Keratinocyte (primary cell): ENCODE measurements at regions not wholly inside any gene's neighbourhood (a gene's known extent, or its start where the extent isn't known, plus 50 kb on each side); places are given as distances from the start of the nearest gene placed in this dataset.

Experiments used
- DNase-seq: peaks from one replicate; pipeline ENCODE4 v3.0.0-alpha.2; 2011; ENCODE audit warnings: low read depth, missing footprints, low spot score
- FAIRE-seq: peaks from 2 replicates; lab custom pipeline; 2011; peaks lifted over from hg19 to GRCh38; lab: Jason Lieb, UNC
- H2AFZ ChIP-seq: 2 replicates; pipeline ENCODE4 v1.6.0; 2012; ENCODE audit warnings: low read length, control low read depth, inconsistent platforms; ENCODE audit not compliant: control insufficient read depth
- H3K27ac ChIP-seq: 2 replicates; pipeline ENCODE4 v1.5.1; 2011; ENCODE audit warnings: low read length; ENCODE audit not compliant: control insufficient read depth, insufficient read depth
- H3K27me3 ChIP-seq: 3 replicates; pipeline ENCODE4 v1.6.0; 2011; ENCODE audit warnings: low read length; ENCODE audit not compliant: control insufficient read depth, insufficient read depth; ENCODE audit errors: extremely low read depth
- H3K36me3 ChIP-seq, 2 experiments: 2 replicates in 1 of 2; 3 replicates in 1 of 2; pipeline ENCODE4 v1.5.1; 2011; ENCODE audit warnings: low read length in 2 of 2, mild to moderate bottlenecking in 1 of 2; ENCODE audit not compliant: control insufficient read depth in 2 of 2, insufficient read depth in 2 of 2; ENCODE audit errors: extremely low read depth in 1 of 2
- H3K4me1 ChIP-seq: 3 replicates; pipeline ENCODE4 v1.5.1; 2011; ENCODE audit warnings: low read length; ENCODE audit not compliant: control insufficient read depth, insufficient read depth; ENCODE audit errors: extremely low read depth
- H3K4me2 ChIP-seq: 3 replicates; pipeline ENCODE4 v1.6.0; 2011; ENCODE audit warnings: low read depth, low read length; ENCODE audit not compliant: control insufficient read depth, insufficient read depth; ENCODE audit errors: extremely low read depth
- H3K4me3 ChIP-seq, 3 experiments: fragments of 200-600 bp in 1 of 3; sonication (generic) in 1 of 3; 2 replicates in 2 of 3; 3 replicates in 1 of 3; pipeline ENCODE4 v1.5.1; 2011 to 2016; ENCODE audit warnings: low read length in 3 of 3, mild to moderate bottlenecking in 3 of 3, control low read depth in 2 of 3, inconsistent platforms in 1 of 3, low read depth in 1 of 3, mixed read lengths in 1 of 3, mixed run types in 1 of 3, moderate library complexity in 1 of 3; ENCODE audit not compliant: control insufficient read depth in 2 of 3, insufficient read depth in 2 of 3; ENCODE audit errors: extremely low read depth in 1 of 3
- H3K79me2 ChIP-seq: 2 replicates; pipeline ENCODE4 v1.6.0; 2012; ENCODE audit warnings: low read length; ENCODE audit not compliant: control insufficient read depth, insufficient read depth
- H3K9ac ChIP-seq: 3 replicates; pipeline ENCODE4 v1.6.0; 2011; ENCODE audit warnings: low read length; ENCODE audit not compliant: control insufficient read depth, insufficient read depth; ENCODE audit errors: extremely low read depth
- H3K9me1 ChIP-seq: 3 replicates; pipeline ENCODE4 v1.6.0; 2011; ENCODE audit warnings: low read length; ENCODE audit not compliant: control insufficient read depth, insufficient read depth; ENCODE audit errors: extremely low read depth
- H3K9me3 ChIP-seq: 2 replicates; pipeline ENCODE4 v1.5.1; 2012; ENCODE audit warnings: low read depth, low read length; ENCODE audit not compliant: control insufficient read depth
- H4K20me1 ChIP-seq: 3 replicates; pipeline ENCODE4 v1.6.0; 2011; ENCODE audit warnings: low read length; ENCODE audit not compliant: control insufficient read depth, insufficient read depth; ENCODE audit errors: extremely low read depth
- CTCF ChIP-seq, 3 experiments: IDR thresholded peaks in 1 of 3; conservative IDR thresholded peaks in 1 of 3; optimal IDR thresholded peaks in 1 of 3; 2 replicates in 2 of 3; 3 replicates in 1 of 3; pipeline versions ENCODE3 to v1.5.1; 2011; ENCODE audit warnings: low read length in 3 of 3, mild to moderate bottlenecking in 3 of 3, moderate library complexity in 2 of 3, control low read depth in 1 of 3, inconsistent platforms in 1 of 3; ENCODE audit not compliant: insufficient read depth in 2 of 3; ENCODE audit errors: extremely low read depth in 1 of 3
- EZH2 ChIP-seq: IDR thresholded peaks from one replicate; pipeline ENCODE4 v1.6.1; 2012; ENCODE audit warnings: inconsistent platforms, mild to moderate bottlenecking, low read length, moderate library complexity
- dilution Hi-C: fragments of 300-500 bp; cut with MboI; formaldehyde crosslinking; loops from one replicate; pipeline ENCODE4 v1.7.0; 2020; ENCODE audit warnings: low sequenced_read_pairs; ENCODE audit not compliant: extremely low pct_ligation_motif_present

GRCh38 chr4:115923152-115923551 lies 809.7 kb upstream of the NDST4 start:
- Histone ChIP-seq H3K4me2 (no peak overlapping the region), H3K9ac (no peak overlapping the region), H3K9me1 (no peaks in the 10 kb centered on the region), H3K27me3 (no peaks in the 10 kb centered on the region), H4K20me1 (no peaks in the 10 kb centered on the region), H3K4me3 (no peak overlapping the region), H2AFZ (no peak overlapping the region), H3K4me1 (no peaks in the 10 kb centered on the region), H3K36me3 (no peaks in the 10 kb centered on the region), H3K9me3 (no peaks in the 10 kb centered on the region), H3K27ac (no peak overlapping the region), H3K79me2 (no peaks in the 10 kb centered on the region)
- TF ChIP-seq CTCF (optimal IDR thresholded peaks at IDR 0.05 in 1 of 3, IDR thresholded peaks at IDR 0.05 in 1 of 3, conservative IDR thresholded peaks at IDR 0.05 in 1 of 3; ENCODE audit: extremely low read depth in 1 of 3, insufficient read depth in 2 of 3, low read length in 3 of 3) (no peak), EZH2 (no peak)
- DNase-seq, result no peak
- dilution Hi-C loops, result no loop called here
- FAIRE-seq, result no peak

GRCh38 chr4:115920637-115921036 lies 807.2 kb upstream of the NDST4 start:
- TF ChIP-seq CTCF (optimal IDR thresholded peaks at IDR 0.05 in 1 of 3, IDR thresholded peaks at IDR 0.05 in 1 of 3, conservative IDR thresholded peaks at IDR 0.05 in 1 of 3; ENCODE audit: extremely low read depth in 1 of 3, insufficient read depth in 2 of 3, low read length in 3 of 3), result no peak
- TF ChIP-seq EZH2, result no peak
- FAIRE-seq (no peak), DNase-seq (no peak)
- no peak overlapping the region for H3K9ac ChIP-seq
- no peak overlapping the region for H2AFZ ChIP-seq
- no peak overlapping the region for H3K4me3 ChIP-seq
- no peaks in the 10 kb centered on the region for H3K27me3 ChIP-seq
- H4K20me1 ChIP-seq, result no peaks in the 10 kb centered on the region
- H3K27ac ChIP-seq, result no peak overlapping the region
- H3K36me3 ChIP-seq, result no peaks in the 10 kb centered on the region
- H3K79me2 ChIP-seq, result no peaks in the 10 kb centered on the region
- no peaks in the 10 kb centered on the region for H3K9me1 ChIP-seq
- H3K4me2 ChIP-seq, result no peak overlapping the region
- H3K9me3 ChIP-seq, result no peaks in the 10 kb centered on the region
- dilution Hi-C loops, result no loop called here
- H3K4me1 ChIP-seq, result no peaks in the 10 kb centered on the region
